ENCODE measurements at regions not wholly inside any gene's neighbourhood (a gene's known extent, or its start where the extent isn't known, plus 50 kb on each side); places are given as distances from the start of the nearest gene placed in this dataset.

DNA sequence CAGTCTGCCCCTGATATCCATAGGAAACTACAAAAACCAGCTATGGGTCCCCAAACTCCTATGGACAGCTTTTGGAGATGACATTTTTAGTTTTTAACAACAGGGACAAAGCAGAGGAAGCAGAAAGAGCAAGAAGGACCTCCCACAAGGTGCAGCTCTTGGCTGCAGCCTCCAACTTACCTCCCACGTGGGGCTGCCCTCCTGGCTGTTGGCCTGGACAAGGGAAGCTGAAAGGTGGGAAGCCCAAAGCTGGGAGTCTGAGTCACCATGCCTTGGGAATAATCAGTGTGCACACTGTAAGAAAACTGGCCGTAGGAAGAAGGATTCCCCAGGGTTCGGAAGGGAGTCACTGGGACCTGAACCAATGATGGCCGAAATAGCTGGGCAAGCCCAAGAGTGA lies 51.8 kb upstream of the PAX1 start:
- no peak for TF ChIP-seq TEAD4 (IDR thresholded peaks at IDR 0.05)
- no peak for TF ChIP-seq EP300 (IDR thresholded peaks at IDR 0.05; ENCODE audit: borderline replicate concordance)

DNA sequence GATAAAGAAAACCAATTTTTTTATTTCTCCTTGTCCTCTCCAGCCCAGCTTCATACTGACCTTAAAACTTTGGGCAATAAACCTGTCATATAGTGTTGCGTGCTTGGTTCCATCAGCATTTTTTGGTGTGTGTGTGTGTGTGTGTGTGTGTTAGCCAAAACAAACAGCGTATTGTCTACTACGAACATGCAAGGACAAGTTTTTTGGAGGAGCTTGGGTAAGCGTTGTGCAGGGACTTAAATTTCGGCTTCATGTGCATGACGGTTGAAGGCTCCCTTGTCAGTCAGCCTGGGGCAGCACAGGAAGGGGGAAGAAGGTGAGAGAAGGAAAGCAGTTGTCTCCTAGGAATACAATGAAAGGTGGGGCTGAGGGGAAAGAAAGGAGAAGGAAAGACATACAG lies 62.0 kb upstream of the PAX1 start:
- TF ChIP-seq RAD21 (IDR thresholded peaks at IDR 0.05; ENCODE audit: low read depth) (no peak), CREB1 (IDR thresholded peaks at IDR 0.05; ENCODE audit: low read depth) (no peak), TEAD4 (IDR thresholded peaks at IDR 0.05) (no peak), CEBPB (IDR thresholded peaks at IDR 0.05) (no peak), ZBTB7A (IDR thresholded peaks at IDR 0.05; ENCODE audit: low read depth) (no peak), TAF1 (IDR thresholded peaks at IDR 0.05; ENCODE audit: low read depth) (no peak), NFIC (IDR thresholded peaks at IDR 0.05) (no peak)
- TF ChIP-seq, protein P1, sequence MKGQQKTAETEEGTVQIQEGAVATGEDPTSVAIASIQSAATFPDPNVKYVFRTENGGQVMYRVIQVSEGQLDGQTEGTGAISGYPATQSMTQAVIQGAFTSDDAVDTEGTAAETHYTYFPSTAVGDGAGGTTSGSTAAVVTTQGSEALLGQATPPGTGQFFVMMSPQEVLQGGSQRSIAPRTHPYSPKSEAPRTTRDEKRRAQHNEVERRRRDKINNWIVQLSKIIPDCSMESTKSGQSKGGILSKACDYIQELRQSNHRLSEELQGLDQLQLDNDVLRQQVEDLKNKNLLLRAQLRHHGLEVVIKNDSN (IDR thresholded peaks at IDR 0.05) = no peak
- TF ChIP-seq, protein P2, sequence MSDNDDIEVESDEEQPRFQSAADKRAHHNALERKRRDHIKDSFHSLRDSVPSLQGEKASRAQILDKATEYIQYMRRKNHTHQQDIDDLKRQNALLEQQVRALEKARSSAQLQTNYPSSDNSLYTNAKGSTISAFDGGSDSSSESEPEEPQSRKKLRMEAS (IDR thresholded peaks at IDR 0.05) = no peak
- TF ChIP-seq, protein P3, sequence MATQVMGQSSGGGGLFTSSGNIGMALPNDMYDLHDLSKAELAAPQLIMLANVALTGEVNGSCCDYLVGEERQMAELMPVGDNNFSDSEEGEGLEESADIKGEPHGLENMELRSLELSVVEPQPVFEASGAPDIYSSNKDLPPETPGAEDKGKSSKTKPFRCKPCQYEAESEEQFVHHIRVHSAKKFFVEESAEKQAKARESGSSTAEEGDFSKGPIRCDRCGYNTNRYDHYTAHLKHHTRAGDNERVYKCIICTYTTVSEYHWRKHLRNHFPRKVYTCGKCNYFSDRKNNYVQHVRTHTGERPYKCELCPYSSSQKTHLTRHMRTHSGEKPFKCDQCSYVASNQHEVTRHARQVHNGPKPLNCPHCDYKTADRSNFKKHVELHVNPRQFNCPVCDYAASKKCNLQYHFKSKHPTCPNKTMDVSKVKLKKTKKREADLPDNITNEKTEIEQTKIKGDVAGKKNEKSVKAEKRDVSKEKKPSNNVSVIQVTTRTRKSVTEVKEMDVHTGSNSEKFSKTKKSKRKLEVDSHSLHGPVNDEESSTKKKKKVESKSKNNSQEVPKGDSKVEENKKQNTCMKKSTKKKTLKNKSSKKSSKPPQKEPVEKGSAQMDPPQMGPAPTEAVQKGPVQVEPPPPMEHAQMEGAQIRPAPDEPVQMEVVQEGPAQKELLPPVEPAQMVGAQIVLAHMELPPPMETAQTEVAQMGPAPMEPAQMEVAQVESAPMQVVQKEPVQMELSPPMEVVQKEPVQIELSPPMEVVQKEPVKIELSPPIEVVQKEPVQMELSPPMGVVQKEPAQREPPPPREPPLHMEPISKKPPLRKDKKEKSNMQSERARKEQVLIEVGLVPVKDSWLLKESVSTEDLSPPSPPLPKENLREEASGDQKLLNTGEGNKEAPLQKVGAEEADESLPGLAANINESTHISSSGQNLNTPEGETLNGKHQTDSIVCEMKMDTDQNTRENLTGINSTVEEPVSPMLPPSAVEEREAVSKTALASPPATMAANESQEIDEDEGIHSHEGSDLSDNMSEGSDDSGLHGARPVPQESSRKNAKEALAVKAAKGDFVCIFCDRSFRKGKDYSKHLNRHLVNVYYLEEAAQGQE (IDR thresholded peaks at IDR 0.05; ENCODE audit: low read depth) = no peak

DNA sequence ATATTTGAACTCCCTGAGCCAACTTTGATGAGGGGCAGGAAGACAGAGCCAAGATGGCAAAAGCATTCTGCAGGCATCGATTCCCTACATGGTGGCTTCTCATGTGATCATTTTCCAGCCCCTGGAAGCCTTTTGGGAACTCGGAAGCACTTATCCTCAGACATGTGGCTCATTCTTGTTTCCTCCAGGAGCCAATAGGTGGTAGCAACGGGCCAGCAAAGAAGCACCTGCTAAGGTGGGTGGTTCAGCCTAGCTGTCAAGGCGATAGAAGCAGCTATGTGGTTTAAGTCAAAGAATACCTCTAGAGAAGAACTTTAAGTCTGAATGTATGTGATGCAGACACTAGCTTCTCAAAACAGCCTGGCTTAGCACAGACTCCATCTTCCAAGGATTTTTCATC lies 64.9 kb upstream of the PAX1 start:
- TF ChIP-seq EGR1 (IDR thresholded peaks at IDR 0.05) = no peak
- TF ChIP-seq NFIC (IDR thresholded peaks at IDR 0.05) = no peak
- no peak for TF ChIP-seq CEBPB (IDR thresholded peaks at IDR 0.05)
- TF ChIP-seq, protein P3 (IDR thresholded peaks at IDR 0.05; ENCODE audit: low read depth) = no peak
- no peak for TF ChIP-seq EP300 (IDR thresholded peaks at IDR 0.05; ENCODE audit: borderline replicate concordance)
- TF ChIP-seq, protein P1 (IDR thresholded peaks at IDR 0.05) = no peak
- TF ChIP-seq CREB1 (IDR thresholded peaks at IDR 0.05; ENCODE audit: low read depth) = no peak
- no peak for TF ChIP-seq YY1 (IDR thresholded peaks at IDR 0.05; ENCODE audit: low read depth)
- no peak for TF ChIP-seq TAF1 (IDR thresholded peaks at IDR 0.05; ENCODE audit: low read depth)

DNA sequence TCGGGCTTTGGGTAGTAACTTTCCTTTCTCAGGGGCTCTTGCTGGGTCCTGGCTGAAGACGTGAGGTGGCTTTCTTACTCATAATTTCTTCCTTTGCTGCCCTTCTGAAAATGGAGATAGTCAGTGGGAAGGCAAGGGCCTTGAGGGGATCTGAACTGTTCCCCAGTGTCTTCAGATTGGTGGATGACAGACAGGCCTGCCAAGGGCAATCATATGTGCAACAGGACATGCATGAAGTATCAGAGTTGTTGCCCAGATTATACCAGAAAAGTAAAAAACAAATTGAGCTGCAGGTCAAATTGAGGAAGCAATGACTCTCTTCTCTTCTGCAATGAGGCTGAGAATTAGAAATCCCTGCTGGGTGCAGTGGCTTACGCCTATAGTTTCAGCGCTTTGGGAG lies 71.6 kb upstream of the PAX1 start:
- TF ChIP-seq CEBPB (IDR thresholded peaks at IDR 0.05) (no peak), RAD21 (IDR thresholded peaks at IDR 0.05; ENCODE audit: low read depth) (no peak), ZBTB7A (IDR thresholded peaks at IDR 0.05; ENCODE audit: low read depth) (no peak), YY1 (IDR thresholded peaks at IDR 0.05; ENCODE audit: low read depth) (no peak)

DNA sequence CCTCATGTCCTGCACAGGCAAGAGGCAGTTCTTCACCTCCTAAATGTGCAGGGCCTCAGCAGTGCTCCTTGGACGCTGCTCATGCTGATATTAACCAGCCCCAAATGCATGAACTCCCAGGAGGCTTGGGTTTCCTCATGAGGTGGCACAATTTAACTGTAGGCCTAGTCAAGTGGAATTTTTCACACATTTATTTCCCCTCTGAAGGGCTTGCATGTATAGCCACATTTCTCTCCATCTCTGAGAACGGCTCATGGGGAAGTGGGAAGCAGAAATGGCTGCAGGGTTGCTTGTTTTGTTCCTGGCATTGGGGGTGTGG lies 72.8 kb upstream of the PAX1 start:
- TF ChIP-seq RAD21 (IDR thresholded peaks at IDR 0.05; ENCODE audit: low read depth) (no peak), FOXM1 (IDR thresholded peaks at IDR 0.05; ENCODE audit: borderline replicate concordance, low read depth) (no peak), TCF12 (IDR thresholded peaks at IDR 0.05; ENCODE audit: low read depth) (no peak), TEAD4 (IDR thresholded peaks at IDR 0.05) (no peak), YY1 (IDR thresholded peaks at IDR 0.05; ENCODE audit: low read depth) (no peak), EGR1 (IDR thresholded peaks at IDR 0.05) (no peak), TAF1 (IDR thresholded peaks at IDR 0.05; ENCODE audit: low read depth) (no peak), EP300 (IDR thresholded peaks at IDR 0.05; ENCODE audit: borderline replicate concordance) (no peak)
- TF ChIP-seq, protein P1 (IDR thresholded peaks at IDR 0.05) = no peak
- TF ChIP-seq, protein P2 (IDR thresholded peaks at IDR 0.05) = no peak
- TF ChIP-seq, protein P3 (IDR thresholded peaks at IDR 0.05; ENCODE audit: low read depth) = no peak

Data from Ishikawa (cell line).